Testis (tissue), 2 donors: ENCODE measurements at regions not wholly inside any gene's neighbourhood (a gene's known extent, or its start where the extent isn't known, plus 50 kb on each side); places are given as distances from the start of the nearest gene placed in this dataset.

Experiments used
- CTCF ChIP-seq, 3 experiments: fragments of 450-650 bp in 2 of 3; fragments of 200-600 bp in 1 of 3; sonication (generic) in 1 of 3; IDR thresholded peaks; one replicate each; pipeline ENCODE4 v1.5.1; 2016 to 2019; ENCODE audit warnings: antibody characterized with exemption in 3 of 3, mild to moderate bottlenecking in 2 of 3, moderate library complexity in 1 of 3
- POLR2A ChIP-seq: fragments of 450-650 bp; IDR thresholded peaks from one replicate; pipeline ENCODE4 v1.6.1; 2017; ENCODE audit warnings: antibody characterized with exemption, mild to moderate bottlenecking, moderate library complexity

- TF ChIP-seq CTCF (IDR thresholded peaks at IDR 0.05) (no peak), POLR2A (no peak)
Measured at GRCh38 chr18:53755914-53756609, 468.4 kb downstream of the MBD2 start.
